ENCODE measurements at regions not wholly inside any gene's neighbourhood (a gene's known extent, or its start where the extent isn't known, plus 50 kb on each side); places are given as distances from the start of the nearest gene placed in this dataset.

- DNase-seq (ENCODE audit: unreplicated experiment) = no peak
- POLR2A ChIA-PET = no interaction called here
- Mint-ChIP-seq H3K9me3 (ENCODE audit: unreplicated experiment) (no peaks in the 10 kb centered on the region), H3K27ac (ENCODE audit: low read depth, unreplicated experiment) (no peak overlapping the region), H3K4me1 (ENCODE audit: insufficient read depth, unreplicated experiment) (no peaks in the 10 kb centered on the region), H3K4me3 (ENCODE audit: unreplicated experiment) (no peak overlapping the region), H3K27me3 (ENCODE audit: insufficient read depth, unreplicated experiment) (peaks cover 16% of the 10 kb centered on the region), H3K36me3 (ENCODE audit: insufficient read depth, unreplicated experiment) (no peaks in the 10 kb centered on the region)
- BruUV-seq (replicated peaks) = no TSS peak
- no peak for TF ChIP-seq CTCF (IDR thresholded peaks at IDR 0.05; ENCODE audit: unreplicated experiment)
- intact Hi-C loops (cut with micrococcal nuclease) = no loop called here
- CTCF ChIA-PET = interaction anchor here (0.6 kb wide), 1 partner anchor 699 kb away, joined by 4 read pairs; no protein-coding TSS in a partner anchor
Measured at GRCh38 chr10:124264271-124264670, 154.5 kb downstream of the OAT start.

GRCh38 chr10:124263726-124264125, 155.0 kb downstream of the OAT start:
- H3K4me1 Mint-ChIP-seq (ENCODE audit: insufficient read depth, unreplicated experiment) = no peaks in the 10 kb centered on the region
- no peaks in the 10 kb centered on the region for H3K9me3 Mint-ChIP-seq (ENCODE audit: unreplicated experiment)
- peaks cover 11% of the 10 kb centered on the region for H3K27me3 Mint-ChIP-seq (ENCODE audit: insufficient read depth, unreplicated experiment)
- CTCF ChIA-PET = interaction anchor here (0.6 kb wide), 1 partner anchor 699 kb away, joined by 4 read pairs; no protein-coding TSS in a partner anchor
- intact Hi-C loops (cut with micrococcal nuclease) = no loop called here
- H3K36me3 Mint-ChIP-seq (ENCODE audit: insufficient read depth, unreplicated experiment) = no peaks in the 10 kb centered on the region
- no peak overlapping the region for H3K27ac Mint-ChIP-seq (ENCODE audit: low read depth, unreplicated experiment)
- TF ChIP-seq CTCF (IDR thresholded peaks at IDR 0.05; ENCODE audit: unreplicated experiment) = no peak
- DNase-seq (ENCODE audit: unreplicated experiment) = no peak
- BruUV-seq (replicated peaks) = no TSS peak
- H3K4me3 Mint-ChIP-seq (ENCODE audit: unreplicated experiment) = no peak overlapping the region
- POLR2A ChIA-PET = no interaction called here

- POLR2A ChIA-PET = no interaction called here
- Mint-ChIP-seq H3K9me3 (ENCODE audit: unreplicated experiment) (no peaks in the 10 kb centered on the region), H3K36me3 (ENCODE audit: insufficient read depth, unreplicated experiment) (no peaks in the 10 kb centered on the region), H3K27ac (ENCODE audit: low read depth, unreplicated experiment) (no peak overlapping the region), H3K4me3 (ENCODE audit: unreplicated experiment) (no peak overlapping the region), H3K27me3 (ENCODE audit: insufficient read depth, unreplicated experiment) (peaks cover 7% of the 10 kb centered on the region), H3K4me1 (ENCODE audit: insufficient read depth, unreplicated experiment) (no peaks in the 10 kb centered on the region)
- BruUV-seq (replicated peaks) = no TSS peak
- no peak for DNase-seq (ENCODE audit: unreplicated experiment)
- intact Hi-C loops (cut with micrococcal nuclease) = loop anchor here (1.0 kb wide), 1 partner anchor 268 kb away; no protein-coding TSS in a partner anchor
- CTCF ChIA-PET = no interaction called here
- no peak for TF ChIP-seq CTCF (IDR thresholded peaks at IDR 0.05; ENCODE audit: unreplicated experiment)
Measured at GRCh38 chr10:124262971-124263370, 155.8 kb downstream of the OAT start.

GRCh38 chr10:124262234-124262865, 156.4 kb downstream of the OAT start:
- H3K9me3 Mint-ChIP-seq (ENCODE audit: unreplicated experiment) = no peaks in the 10 kb centered on the region
- no peaks in the 10 kb centered on the region for H3K4me1 Mint-ChIP-seq (ENCODE audit: insufficient read depth, unreplicated experiment)
- no peaks in the 10 kb centered on the region for H3K36me3 Mint-ChIP-seq (ENCODE audit: insufficient read depth, unreplicated experiment)
- BruUV-seq (replicated peaks) = no TSS peak
- no peak for DNase-seq (ENCODE audit: unreplicated experiment)
- intact Hi-C loops (cut with micrococcal nuclease) = loop anchor here (1.0 kb wide), 1 partner anchor 267 kb away; no protein-coding TSS in a partner anchor
- ChIA-PET CTCF (no interaction called here), POLR2A (no interaction called here)
- TF ChIP-seq CTCF (IDR thresholded peaks at IDR 0.05; ENCODE audit: unreplicated experiment) = no peak
- peaks cover 7% of the 10 kb centered on the region for H3K27me3 Mint-ChIP-seq (ENCODE audit: insufficient read depth, unreplicated experiment)
- H3K4me3 Mint-ChIP-seq (ENCODE audit: unreplicated experiment) = no peak overlapping the region
- H3K27ac Mint-ChIP-seq (ENCODE audit: low read depth, unreplicated experiment) = no peak overlapping the region

Measured in MCF 10A (cell line).